HG02870 (cell line): ENCODE measurements at regions not wholly inside any gene's neighbourhood (a gene's known extent, or its start where the extent isn't known, plus 50 kb on each side); places are given as distances from the start of the nearest gene placed in this dataset.
"Not testable (repeated sequence)": the region's sequence is repeated elsewhere in the genome, so short reads cannot be mapped to it uniquely, and the experiment has no call there.

Experiments
- ATAC-seq: cut with Tn5 transposase; IDR thresholded peaks from one replicate; pipeline ENCODE4 v1.9.1; 2021; ENCODE audit warnings: mild to moderate bottlenecking, moderate library complexity; ENCODE audit not compliant: unreplicated experiment

GRCh38 chr7:119664601-119665000 is 608.4 kb upstream of the KCND2 start:
- no peak for ATAC-seq

- no peak for ATAC-seq
Observed at GRCh38 chr7:119665796-119666195, 607.2 kb upstream of the KCND2 start.

GRCh38 chr7:119681336-119681735 is 591.6 kb upstream of the KCND2 start:
- no peak for ATAC-seq

- no peak for ATAC-seq
Observed at GRCh38 chr7:119684763-119685162, 588.2 kb upstream of the KCND2 start.

DNA sequence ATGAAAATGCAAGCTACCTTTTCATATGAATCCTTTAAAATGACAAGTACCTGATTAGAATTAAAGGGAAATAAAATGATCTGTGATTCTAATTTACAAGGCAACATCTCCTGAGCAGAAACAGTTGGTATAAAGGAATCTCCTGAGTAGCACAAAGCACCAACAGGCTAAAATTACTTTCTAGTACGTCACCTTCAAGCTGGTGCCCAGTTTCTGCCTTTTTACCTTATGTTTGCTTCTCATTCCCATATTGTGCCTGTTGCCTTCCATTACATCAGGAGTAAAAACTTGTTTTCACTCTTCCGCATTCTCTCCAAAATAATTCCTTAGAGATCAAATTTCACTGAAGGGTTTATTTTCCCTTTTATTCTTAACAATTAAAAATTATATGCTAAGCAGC is 587.1 kb upstream of the KCND2 start:
- no peak for ATAC-seq

GRCh38 chr7:119688831-119689230 is 584.1 kb upstream of the KCND2 start:
- ATAC-seq: no peak

- no peak for ATAC-seq
Observed at GRCh38 chr7:119692541-119692940, 580.4 kb upstream of the KCND2 start.

GRCh38 chr7:119694506-119694905 is 578.5 kb upstream of the KCND2 start:
- ATAC-seq: no peak

DNA sequence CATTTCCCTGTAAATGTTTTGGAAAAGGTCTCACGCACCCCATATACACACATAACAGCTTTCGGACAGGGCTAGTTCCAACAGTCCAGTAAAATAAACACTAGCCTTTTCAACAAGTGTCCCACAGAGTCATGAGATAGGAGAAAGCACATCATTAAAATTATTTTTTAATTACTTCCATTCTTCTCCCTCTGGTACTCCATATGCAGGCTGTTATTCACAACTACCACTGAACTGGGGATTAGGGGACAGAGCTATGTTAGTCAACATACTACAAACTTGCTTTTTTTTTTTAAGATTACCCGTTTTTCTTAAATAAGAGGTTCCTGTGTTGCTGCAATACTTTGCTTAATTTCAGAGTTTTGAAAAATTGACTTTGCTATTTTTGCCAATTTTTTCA is 576.6 kb upstream of the KCND2 start:
- no peak for ATAC-seq

DNA sequence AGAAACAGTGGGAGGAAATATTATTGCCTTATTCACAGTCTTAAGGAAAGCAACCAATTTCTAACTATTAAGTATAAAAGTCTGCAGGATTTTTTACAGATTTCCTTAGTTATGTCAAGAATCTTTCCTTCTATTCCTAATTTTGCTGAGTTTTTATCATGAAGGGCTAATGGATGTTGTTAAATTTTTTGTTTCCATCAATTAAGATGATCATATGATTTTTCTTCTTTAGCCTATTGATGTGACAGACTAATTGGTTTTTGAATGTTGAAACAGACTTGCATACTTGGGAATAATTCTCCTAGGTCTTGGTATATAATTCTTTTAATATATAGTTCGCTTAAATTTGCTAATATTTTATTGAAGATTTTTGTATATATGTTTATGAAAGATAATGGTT is 569.1 kb upstream of the KCND2 start:
- ATAC-seq: no peak

- ATAC-seq: no peak
Observed at GRCh38 chr7:119706608-119707007, 566.4 kb upstream of the KCND2 start.

DNA sequence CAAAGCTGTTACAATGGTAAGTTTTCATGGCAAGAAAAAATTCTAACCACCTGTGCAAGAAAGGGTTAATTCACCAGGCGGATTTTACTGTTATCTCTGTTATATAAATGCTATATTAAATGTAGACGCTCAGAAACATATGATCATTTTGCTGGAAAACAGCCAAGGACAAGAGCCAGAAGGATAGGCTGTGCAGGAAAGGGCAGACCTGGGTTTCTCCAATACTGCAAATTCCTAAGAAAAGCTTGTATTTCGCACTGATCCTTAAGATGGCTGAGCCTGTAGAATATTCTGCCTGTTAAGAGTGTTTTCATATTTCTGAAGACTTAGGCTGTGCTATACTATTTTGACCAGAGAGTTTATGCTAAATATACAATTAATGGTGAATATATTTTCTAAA is 564.1 kb upstream of the KCND2 start:
- ATAC-seq: no peak

DNA sequence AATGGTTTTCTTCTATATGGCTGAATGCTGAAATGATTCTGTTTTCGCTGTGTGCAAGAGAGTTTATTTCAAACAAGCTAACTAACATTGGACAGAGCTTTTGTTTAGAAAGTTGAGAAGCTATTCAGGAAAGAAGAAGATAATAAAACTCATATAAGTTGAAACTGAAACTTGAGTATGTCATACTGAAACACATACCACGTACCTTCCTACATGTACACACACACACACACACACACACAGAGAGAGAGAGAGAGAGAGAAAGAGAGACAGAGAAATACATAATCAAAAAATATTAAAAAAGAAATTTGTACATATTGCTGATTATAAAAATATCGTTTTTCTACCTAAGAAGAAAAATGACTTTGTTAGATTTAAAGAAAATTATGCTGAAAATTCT is 561.9 kb upstream of the KCND2 start:
- peak; percentile 85 for ATAC-seq

DNA sequence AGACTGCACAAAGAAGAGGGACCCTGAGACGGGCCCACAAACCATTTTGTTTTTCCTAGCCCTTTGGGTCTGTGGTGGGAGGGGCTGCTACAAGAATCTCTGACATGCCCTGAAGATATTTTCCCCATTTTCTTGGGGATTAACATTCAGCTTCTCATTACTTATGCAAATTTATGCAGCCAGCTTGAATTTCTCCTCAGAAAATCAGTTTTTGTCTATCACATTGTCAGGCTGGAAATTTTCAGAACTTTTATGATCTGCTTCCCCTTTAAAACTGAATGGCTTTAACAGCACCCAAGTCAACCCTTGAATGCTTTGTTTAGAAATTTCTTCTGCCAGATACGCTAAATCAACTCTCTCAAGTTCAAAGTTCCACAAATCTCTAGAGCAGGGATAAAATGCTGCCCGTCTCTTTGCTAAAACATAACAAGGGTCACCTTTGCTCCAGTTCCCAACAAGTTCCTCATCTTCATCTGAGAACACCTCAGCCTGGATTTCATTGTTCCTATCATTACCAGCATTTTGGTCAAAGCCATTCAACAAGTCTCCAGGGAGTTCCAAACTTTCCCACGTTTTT is 560.0 kb upstream of the KCND2 start:
- no peak for ATAC-seq

DNA sequence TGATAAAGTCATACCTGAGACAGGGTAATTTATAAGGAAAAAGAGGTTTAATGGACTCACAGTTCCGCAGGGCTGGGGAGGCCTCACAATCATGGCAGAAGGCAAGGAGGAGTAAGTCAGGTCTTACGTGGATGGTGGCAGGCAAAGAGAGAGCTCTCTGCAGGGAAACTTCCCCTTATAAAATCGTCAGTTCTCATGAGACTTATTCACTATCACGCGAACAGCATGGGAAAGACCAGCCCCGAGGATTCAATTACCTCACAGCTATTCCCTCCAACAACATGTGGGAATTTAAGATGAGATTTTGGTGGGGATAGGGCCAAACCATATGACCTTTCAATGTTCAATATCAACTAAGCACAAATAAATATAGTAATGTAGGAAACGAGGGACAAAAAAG is 559.4 kb upstream of the KCND2 start:
- no peak for ATAC-seq

- no peak for ATAC-seq
Observed at GRCh38 chr7:119720541-119720940, 552.4 kb upstream of the KCND2 start.

- no peak for ATAC-seq
Observed at GRCh38 chr7:119724041-119724792, 548.8 kb upstream of the KCND2 start.

DNA sequence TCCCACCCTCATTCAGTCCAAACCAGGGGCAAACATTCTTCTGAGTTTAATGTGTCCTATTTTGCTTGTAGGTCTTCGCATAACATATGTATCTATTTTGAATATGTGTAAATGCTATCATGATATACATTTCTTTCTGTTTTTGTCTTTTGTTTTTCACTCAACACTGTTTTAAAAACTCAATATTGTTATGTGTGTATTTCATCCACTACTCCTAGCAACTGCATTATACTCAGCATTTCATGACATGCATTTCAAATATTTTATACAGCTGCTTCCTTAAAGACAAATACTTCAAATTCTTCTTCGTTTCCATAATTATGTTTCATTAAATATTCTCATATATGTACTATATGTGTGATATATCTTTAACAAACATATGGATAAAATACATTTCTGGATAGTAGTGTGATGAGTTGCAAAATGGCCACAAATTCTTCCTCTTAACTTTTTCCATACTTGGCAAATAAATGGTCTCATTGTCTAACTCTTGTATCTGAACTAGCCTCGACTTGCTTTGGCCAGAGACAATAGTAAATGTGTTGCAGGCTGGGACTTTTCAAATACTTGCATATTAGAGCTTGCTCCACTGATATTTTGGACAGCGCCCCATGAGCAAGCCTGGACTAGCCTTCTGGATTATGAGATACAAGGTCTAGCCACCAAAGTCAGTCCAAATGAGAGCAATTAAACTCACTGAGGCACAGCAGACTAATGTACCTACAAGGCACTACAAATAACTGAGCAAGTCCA is 539.7 kb upstream of the KCND2 start:
- ATAC-seq: no peak

DNA sequence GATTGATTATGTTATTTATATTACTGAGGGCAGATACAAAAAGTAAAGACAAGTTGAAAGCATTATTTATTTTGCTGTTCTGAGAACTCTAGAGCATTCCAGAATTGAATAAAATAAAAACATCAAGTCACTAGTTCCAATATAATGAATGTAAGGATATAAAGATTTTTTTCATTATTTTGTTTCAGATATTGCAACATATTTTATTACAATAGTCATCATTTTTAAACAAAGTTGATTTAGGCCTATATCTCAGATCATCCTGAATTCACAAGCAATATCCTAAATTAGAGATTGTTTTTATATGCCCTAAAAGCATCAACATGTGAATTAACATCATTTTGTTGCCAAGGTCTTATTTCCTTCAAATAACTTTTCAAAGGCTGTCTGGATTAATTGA is 535.6 kb upstream of the KCND2 start:
- no peak for ATAC-seq

GRCh38 chr7:119745280-119745679 is 527.7 kb upstream of the KCND2 start:
- ATAC-seq: not testable (repeated sequence)

DNA sequence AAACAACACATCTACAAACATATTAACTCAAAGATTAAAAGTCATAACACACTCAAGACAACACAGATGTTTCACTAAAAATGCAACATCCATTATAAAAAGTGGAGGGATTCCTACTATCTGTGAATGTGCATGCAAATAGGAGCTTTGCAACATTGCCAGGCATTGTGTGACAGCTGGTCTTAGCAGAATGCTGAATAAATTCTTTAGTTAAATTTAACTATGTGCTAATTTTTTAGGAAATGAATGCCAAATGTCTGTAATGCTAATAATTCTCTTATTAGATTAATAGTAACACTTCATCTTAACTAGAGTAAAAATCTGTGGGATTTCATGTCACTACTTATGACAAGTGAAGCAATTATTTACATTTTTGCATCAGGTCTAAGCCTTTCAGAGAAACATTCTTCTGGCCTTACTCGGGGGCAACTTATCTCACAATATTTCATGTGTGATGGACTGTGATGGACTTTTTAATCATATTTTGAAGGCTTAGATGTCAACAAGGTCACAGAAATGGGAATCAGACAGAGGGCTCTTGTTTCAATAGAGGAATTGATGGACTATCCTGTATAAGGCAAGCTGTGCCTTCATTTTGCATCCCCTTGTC is 524.6 kb upstream of the KCND2 start:
- no peak for ATAC-seq

DNA sequence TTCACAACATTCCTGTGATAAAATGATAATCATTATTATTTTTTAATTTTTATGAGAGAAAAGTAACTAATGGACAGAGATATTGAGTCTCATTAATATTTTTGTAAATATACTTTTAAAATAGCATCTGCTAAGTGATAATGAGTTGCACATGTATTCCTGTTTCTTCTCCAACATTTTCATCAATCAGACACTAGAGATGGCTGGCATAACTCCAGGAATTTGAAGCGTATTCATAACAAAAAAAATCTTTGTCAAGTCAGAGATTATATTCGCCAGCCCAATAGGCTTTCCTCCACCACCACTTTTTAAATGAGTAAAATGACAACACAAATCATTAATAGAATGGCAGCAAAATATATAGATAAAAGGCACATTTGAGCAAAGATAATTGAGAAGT is 524.0 kb upstream of the KCND2 start:
- no peak for ATAC-seq
